ENCODE measurements at regions not wholly inside any gene's neighbourhood (a gene's known extent, or its start where the extent isn't known, plus 50 kb on each side); places are given as distances from the start of the nearest gene placed in this dataset.
A peak's percentile ranks its signal among the peaks of the same experiment; 100 is the strongest.

- no peaks in the 10 kb centered on the region for H3K9me3 ChIP-seq (ENCODE audit: control insufficient read depth in 2 of 2, low read length in 2 of 2)
- no peaks in the 10 kb centered on the region for H3K27me3 ChIP-seq (ENCODE audit: control insufficient read depth in 1 of 2, insufficient read depth in 2 of 2, low read length in 2 of 2)
- no peak overlapping the region for H3K9ac ChIP-seq (ENCODE audit: low read length in 2 of 2)
- no peak overlapping the region for H3K27ac ChIP-seq (ENCODE audit: low read length)
- H3K4me3 ChIP-seq (ENCODE audit: low read length in 2 of 2), result no peak overlapping the region
- no peaks in the 10 kb centered on the region for H3K36me3 ChIP-seq (ENCODE audit: control insufficient read depth in 2 of 2, insufficient read depth in 2 of 2, low read length in 2 of 2)
- H3K4me1 ChIP-seq (ENCODE audit: control insufficient read depth, insufficient read depth, low read length), result peaks cover 10% of the 10 kb centered on the region
These were observed 440.1 kb upstream of the NFE2L3 start for GRCh38 chr7:25711940-25712339.

- no peaks in the 10 kb centered on the region for H3K9me3 ChIP-seq (ENCODE audit: control insufficient read depth in 2 of 2, low read length in 2 of 2)
- H3K4me3 ChIP-seq (ENCODE audit: low read length in 2 of 2), result no peak overlapping the region
- H3K9ac ChIP-seq (ENCODE audit: low read length in 2 of 2), result no peak overlapping the region
- no peaks in the 10 kb centered on the region for H3K36me3 ChIP-seq (ENCODE audit: control insufficient read depth in 2 of 2, insufficient read depth in 2 of 2, low read length in 2 of 2)
- H3K27me3 ChIP-seq (ENCODE audit: control insufficient read depth in 1 of 2, insufficient read depth in 2 of 2, low read length in 2 of 2), result no peaks in the 10 kb centered on the region
- H3K4me1 ChIP-seq (ENCODE audit: control insufficient read depth, insufficient read depth, low read length), result peaks cover 10% of the 10 kb centered on the region
- no peak overlapping the region for H3K27ac ChIP-seq (ENCODE audit: low read length)
These were observed 439.5 kb upstream of the NFE2L3 start for GRCh38 chr7:25712500-25712899.

GRCh38 chr7:25714013-25714412 is 438.0 kb upstream of the NFE2L3 start:
- Histone ChIP-seq H3K27me3 (ENCODE audit: control insufficient read depth in 1 of 2, insufficient read depth in 2 of 2, low read length in 2 of 2) (no peaks in the 10 kb centered on the region), H3K9ac (ENCODE audit: low read length in 2 of 2) (no peak overlapping the region), H3K36me3 (ENCODE audit: control insufficient read depth in 2 of 2, insufficient read depth in 2 of 2, low read length in 2 of 2) (no peaks in the 10 kb centered on the region), H3K9me3 (ENCODE audit: control insufficient read depth in 2 of 2, low read length in 2 of 2) (no peaks in the 10 kb centered on the region), H3K4me1 (ENCODE audit: control insufficient read depth, insufficient read depth, low read length) (peaks cover 7% of the 10 kb centered on the region), H3K4me3 (ENCODE audit: low read length in 2 of 2) (no peak overlapping the region), H3K27ac (ENCODE audit: low read length) (no peak overlapping the region)

- H3K9ac ChIP-seq (ENCODE audit: low read length in 2 of 2), result no peak overlapping the region
- H3K4me1 ChIP-seq (ENCODE audit: control insufficient read depth, insufficient read depth, low read length), result peaks cover 9% of the 10 kb centered on the region
- no peaks in the 10 kb centered on the region for H3K36me3 ChIP-seq (ENCODE audit: control insufficient read depth in 2 of 2, insufficient read depth in 2 of 2, low read length in 2 of 2)
- H3K9me3 ChIP-seq (ENCODE audit: control insufficient read depth in 2 of 2, low read length in 2 of 2), result no peaks in the 10 kb centered on the region
- no peak overlapping the region for H3K4me3 ChIP-seq (ENCODE audit: low read length in 2 of 2)
- no peaks in the 10 kb centered on the region for H3K27me3 ChIP-seq (ENCODE audit: control insufficient read depth in 1 of 2, insufficient read depth in 2 of 2, low read length in 2 of 2)
- H3K27ac ChIP-seq (ENCODE audit: low read length), result no peak overlapping the region
These were observed 435.6 kb upstream of the NFE2L3 start for GRCh38 chr7:25716421-25716820.

GRCh38 chr7:25718596-25718995 is 433.4 kb upstream of the NFE2L3 start:
- Histone ChIP-seq H3K4me3 (ENCODE audit: low read length in 2 of 2) (no peak overlapping the region), H3K27ac (ENCODE audit: low read length) (no peak overlapping the region)

GRCh38 chr7:25719190-25719896 is 432.7 kb upstream of the NFE2L3 start:
- Histone ChIP-seq H3K36me3 (ENCODE audit: control insufficient read depth in 2 of 2, insufficient read depth in 2 of 2, low read length in 2 of 2) (no peaks in the 10 kb centered on the region), H3K27ac (ENCODE audit: low read length) (no peak overlapping the region), H3K4me3 (ENCODE audit: low read length in 2 of 2) (no peak overlapping the region), H3K9ac (ENCODE audit: low read length in 2 of 2) (no peak overlapping the region), H3K4me1 (ENCODE audit: control insufficient read depth, insufficient read depth, low read length) (peaks cover 6% of the 10 kb centered on the region), H3K27me3 (ENCODE audit: control insufficient read depth in 1 of 2, insufficient read depth in 2 of 2, low read length in 2 of 2) (no peaks in the 10 kb centered on the region), H3K9me3 (ENCODE audit: control insufficient read depth in 2 of 2, low read length in 2 of 2) (no peaks in the 10 kb centered on the region)

More at GRCh38 chr7:25718596-25718995, 433.4 kb upstream of the NFE2L3 start:
- H3K36me3 ChIP-seq (ENCODE audit: control insufficient read depth in 2 of 2, insufficient read depth in 2 of 2, low read length in 2 of 2), result no peaks in the 10 kb centered on the region
- no peak overlapping the region for H3K9ac ChIP-seq (ENCODE audit: low read length in 2 of 2)
- H3K4me1 ChIP-seq (ENCODE audit: control insufficient read depth, insufficient read depth, low read length), result peaks cover 9% of the 10 kb centered on the region
- H3K27me3 ChIP-seq (ENCODE audit: control insufficient read depth in 1 of 2, insufficient read depth in 2 of 2, low read length in 2 of 2), result no peaks in the 10 kb centered on the region
- H3K9me3 ChIP-seq (ENCODE audit: control insufficient read depth in 2 of 2, low read length in 2 of 2), result no peaks in the 10 kb centered on the region

GRCh38 chr7:25720427-25720826 is 431.6 kb upstream of the NFE2L3 start:
- Histone ChIP-seq H3K9ac (ENCODE audit: low read length in 2 of 2) (no peak overlapping the region), H3K27ac (ENCODE audit: low read length) (no peak overlapping the region), H3K27me3 (ENCODE audit: control insufficient read depth in 1 of 2, insufficient read depth in 2 of 2, low read length in 2 of 2) (no peaks in the 10 kb centered on the region), H3K9me3 (ENCODE audit: control insufficient read depth in 2 of 2, low read length in 2 of 2) (no peaks in the 10 kb centered on the region), H3K4me1 (ENCODE audit: control insufficient read depth, insufficient read depth, low read length) (peaks cover 4% of the 10 kb centered on the region), H3K36me3 (ENCODE audit: control insufficient read depth in 2 of 2, insufficient read depth in 2 of 2, low read length in 2 of 2) (no peaks in the 10 kb centered on the region), H3K4me3 (ENCODE audit: low read length in 2 of 2) (no peak overlapping the region)

GRCh38 chr7:25722856-25723255 is 429.1 kb upstream of the NFE2L3 start:
- no peak overlapping the region for H3K9ac ChIP-seq (ENCODE audit: low read length in 2 of 2)
- no peaks in the 10 kb centered on the region for H3K36me3 ChIP-seq (ENCODE audit: control insufficient read depth in 2 of 2, insufficient read depth in 2 of 2, low read length in 2 of 2)
- no peak overlapping the region for H3K27ac ChIP-seq (ENCODE audit: low read length)
- no peaks in the 10 kb centered on the region for H3K9me3 ChIP-seq (ENCODE audit: control insufficient read depth in 2 of 2, low read length in 2 of 2)
- no peak overlapping the region for H3K4me3 ChIP-seq (ENCODE audit: low read length in 2 of 2)
- peaks cover 2% of the 10 kb centered on the region for H3K4me1 ChIP-seq (ENCODE audit: control insufficient read depth, insufficient read depth, low read length)
- H3K27me3 ChIP-seq (ENCODE audit: control insufficient read depth in 1 of 2, insufficient read depth in 2 of 2, low read length in 2 of 2), result no peaks in the 10 kb centered on the region

- H3K36me3 ChIP-seq (ENCODE audit: control insufficient read depth in 2 of 2, insufficient read depth in 2 of 2, low read length in 2 of 2), result no peaks in the 10 kb centered on the region
- H3K27me3 ChIP-seq (ENCODE audit: control insufficient read depth in 1 of 2, insufficient read depth in 2 of 2, low read length in 2 of 2), result no peaks in the 10 kb centered on the region
- H3K4me3 ChIP-seq (ENCODE audit: low read length in 2 of 2), result peak overlapping the region in 1 of 2 donors; percentile 22
- H3K4me1 ChIP-seq (ENCODE audit: control insufficient read depth, insufficient read depth, low read length), result peaks cover 1% of the 10 kb centered on the region
- H3K9me3 ChIP-seq (ENCODE audit: control insufficient read depth in 2 of 2, low read length in 2 of 2), result no peaks in the 10 kb centered on the region
- H3K27ac ChIP-seq (ENCODE audit: low read length), result no peak overlapping the region
- no peak overlapping the region for H3K9ac ChIP-seq (ENCODE audit: low read length in 2 of 2)
These were observed 426.5 kb upstream of the NFE2L3 start for GRCh38 chr7:25725451-25725850.

GRCh38 chr7:25726170-25726780 is 425.7 kb upstream of the NFE2L3 start:
- Histone ChIP-seq H3K4me1 (ENCODE audit: control insufficient read depth, insufficient read depth, low read length) (peaks cover 6% of the 10 kb centered on the region), H3K27me3 (ENCODE audit: control insufficient read depth in 1 of 2, insufficient read depth in 2 of 2, low read length in 2 of 2) (no peaks in the 10 kb centered on the region), H3K36me3 (ENCODE audit: control insufficient read depth in 2 of 2, insufficient read depth in 2 of 2, low read length in 2 of 2) (no peaks in the 10 kb centered on the region), H3K4me3 (ENCODE audit: low read length in 2 of 2) (no peak overlapping the region), H3K9ac (ENCODE audit: low read length in 2 of 2) (no peak overlapping the region), H3K27ac (ENCODE audit: low read length) (no peak overlapping the region), H3K9me3 (ENCODE audit: control insufficient read depth in 2 of 2, low read length in 2 of 2) (no peaks in the 10 kb centered on the region)

- no peaks in the 10 kb centered on the region for H3K9me3 ChIP-seq (ENCODE audit: control insufficient read depth in 2 of 2, low read length in 2 of 2)
- no peak overlapping the region for H3K27ac ChIP-seq (ENCODE audit: low read length)
- no peaks in the 10 kb centered on the region for H3K36me3 ChIP-seq (ENCODE audit: control insufficient read depth in 2 of 2, insufficient read depth in 2 of 2, low read length in 2 of 2)
- peaks cover 9% of the 10 kb centered on the region for H3K4me1 ChIP-seq (ENCODE audit: control insufficient read depth, insufficient read depth, low read length)
- H3K27me3 ChIP-seq (ENCODE audit: control insufficient read depth in 1 of 2, insufficient read depth in 2 of 2, low read length in 2 of 2), result no peaks in the 10 kb centered on the region
- no peak overlapping the region for H3K4me3 ChIP-seq (ENCODE audit: low read length in 2 of 2)
- no peak overlapping the region for H3K9ac ChIP-seq (ENCODE audit: low read length in 2 of 2)
These were observed 425.2 kb upstream of the NFE2L3 start for GRCh38 chr7:25726781-25727311.

Data from stomach smooth muscle (tissue), 2 donors.